GM18861 (cell line): ENCODE measurements at regions not wholly inside any gene's neighbourhood (a gene's known extent, or its start where the extent isn't known, plus 50 kb on each side); places are given as distances from the start of the nearest gene placed in this dataset.
"Not testable (repeated sequence)": the region's sequence is repeated elsewhere in the genome, so short reads cannot be mapped to it uniquely, and the experiment has no call there.

Experiments used
- ATAC-seq: cut with Tn5 transposase; IDR thresholded peaks from one replicate; pipeline ENCODE4 v1.9.1; 2021; ENCODE audit not compliant: unreplicated experiment

DNA sequence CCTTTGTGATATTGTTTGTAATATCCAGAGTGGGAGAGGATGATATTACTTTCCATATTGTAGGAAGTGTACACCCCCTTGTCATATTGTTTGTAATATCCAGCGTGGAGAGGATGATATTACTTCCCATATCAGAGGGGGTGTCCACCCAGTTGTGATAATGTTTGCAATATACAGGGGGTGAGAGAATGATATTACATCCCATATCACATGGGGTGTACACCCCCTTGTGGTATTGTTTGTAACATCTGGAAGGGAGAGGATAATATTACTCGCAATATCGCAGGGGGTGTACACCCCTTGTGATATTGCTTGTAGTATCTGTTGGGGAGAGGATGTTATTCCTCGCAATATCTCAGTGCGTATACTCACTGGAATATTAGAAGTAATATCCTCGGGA lies 61.5 kb downstream of the PRSS23 start:
- ATAC-seq = no peak

DNA sequence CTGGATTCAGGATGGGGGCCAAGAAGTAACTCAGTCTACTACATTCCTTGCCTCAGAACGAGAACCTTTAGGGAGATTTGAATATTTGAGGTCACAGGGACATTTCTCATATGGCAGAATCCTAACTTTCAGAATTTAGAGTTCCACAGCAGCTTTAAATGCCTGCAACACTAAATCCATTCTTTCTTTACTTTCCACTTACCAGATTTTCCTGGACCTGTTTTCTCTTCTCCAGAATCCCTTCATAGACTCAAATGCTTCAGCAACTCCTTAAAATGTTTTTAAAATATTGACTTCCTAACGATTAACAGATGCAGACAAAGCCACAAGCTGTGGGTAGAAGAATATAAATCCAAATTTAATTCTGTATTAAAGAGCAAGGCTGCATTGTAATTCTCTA lies 63.1 kb downstream of the PRSS23 start:
- no peak for ATAC-seq

DNA sequence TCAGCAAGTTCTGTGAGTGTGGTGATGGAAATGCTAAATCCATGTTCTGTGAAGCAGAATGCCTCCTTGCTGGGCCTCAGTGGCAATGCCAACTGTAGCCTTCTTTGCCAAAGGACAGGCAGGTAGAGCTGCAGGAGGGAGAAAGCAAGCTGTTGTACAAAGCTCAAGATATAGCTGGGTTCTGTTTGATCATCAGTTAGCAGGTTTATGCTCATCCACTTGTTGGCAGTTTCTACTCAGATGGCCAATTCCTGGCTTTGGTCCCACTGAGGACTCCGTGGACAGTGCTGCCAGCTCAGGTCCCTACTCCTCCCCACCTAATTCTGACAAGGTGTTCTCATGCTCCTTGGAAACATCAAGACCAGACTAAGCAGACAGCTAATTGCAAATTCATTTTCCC lies 65.1 kb downstream of the PRSS23 start:
- ATAC-seq = no peak

DNA sequence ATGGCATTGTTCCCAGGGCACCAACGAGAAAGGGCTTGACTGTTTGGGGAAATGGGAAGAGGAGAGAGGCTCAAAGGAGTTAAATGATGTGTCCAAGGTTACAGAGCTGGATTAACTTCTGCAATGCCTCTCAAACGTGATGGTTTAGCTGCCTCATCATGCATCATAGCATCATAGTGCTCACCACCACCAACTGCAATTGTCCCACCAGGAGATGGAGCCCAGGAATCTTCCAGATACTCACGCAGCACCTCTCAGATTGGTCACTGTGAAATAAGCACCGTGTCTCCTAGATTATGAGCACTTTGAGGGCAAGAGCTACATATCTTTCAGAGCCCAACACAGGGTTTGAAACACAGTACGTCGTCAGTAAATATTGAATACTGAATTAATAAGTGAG lies 69.2 kb downstream of the PRSS23 start:
- no peak for ATAC-seq

DNA sequence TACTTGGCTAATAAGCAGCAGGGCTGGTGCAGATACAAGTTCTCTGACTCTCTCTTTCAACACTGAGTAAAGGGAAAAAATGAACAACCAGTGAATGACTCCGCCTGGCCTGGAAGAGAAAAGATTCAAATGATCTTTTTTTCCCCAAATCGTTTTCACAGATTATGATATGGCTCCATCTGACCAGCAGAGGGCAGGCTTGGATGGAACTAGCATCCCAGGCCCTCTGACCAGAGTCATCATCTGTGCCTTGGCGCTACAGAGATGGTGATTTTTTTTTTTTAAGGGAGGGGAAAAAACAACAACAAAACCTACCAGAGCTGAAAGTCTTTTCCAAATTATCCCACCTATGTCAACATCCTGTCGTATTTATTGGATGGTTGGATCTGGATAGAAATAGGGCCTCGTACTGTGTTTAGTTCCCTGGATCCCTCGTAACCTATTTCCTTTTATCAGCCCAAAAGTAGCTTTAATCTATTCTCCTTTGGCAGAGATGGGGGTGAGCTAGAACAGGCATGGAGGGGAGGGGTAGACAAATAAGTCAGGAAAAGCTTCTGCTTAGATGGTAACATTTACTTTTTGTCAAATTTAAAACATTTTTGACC lies 69.7 kb downstream of the PRSS23 start:
- peak; percentile 52 for ATAC-seq

DNA sequence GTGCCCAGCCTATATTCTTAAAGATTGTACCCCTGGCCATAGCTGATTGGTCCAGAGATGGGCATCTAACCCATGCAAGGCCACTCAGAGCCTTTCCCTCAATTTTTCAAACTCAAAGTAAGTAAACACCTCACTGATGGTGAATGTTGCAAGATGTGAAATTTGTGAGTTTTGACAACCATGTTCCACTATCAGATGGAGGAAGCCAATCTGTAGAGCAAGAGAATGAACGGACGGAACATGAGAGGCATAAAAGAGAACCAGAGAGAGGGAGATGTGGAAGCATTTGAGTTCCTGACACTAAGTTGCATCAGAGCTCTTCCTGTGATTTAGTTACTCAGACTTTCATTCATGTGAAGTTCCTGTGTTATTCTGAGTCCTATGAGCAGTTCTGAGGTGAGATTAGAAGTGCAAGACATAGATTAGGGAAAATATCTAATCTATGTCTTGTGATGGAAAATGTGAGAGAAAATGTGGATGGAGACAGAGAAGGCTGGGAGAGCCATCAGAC lies 73.3 kb downstream of the PRSS23 start:
- no peak for ATAC-seq

DNA sequence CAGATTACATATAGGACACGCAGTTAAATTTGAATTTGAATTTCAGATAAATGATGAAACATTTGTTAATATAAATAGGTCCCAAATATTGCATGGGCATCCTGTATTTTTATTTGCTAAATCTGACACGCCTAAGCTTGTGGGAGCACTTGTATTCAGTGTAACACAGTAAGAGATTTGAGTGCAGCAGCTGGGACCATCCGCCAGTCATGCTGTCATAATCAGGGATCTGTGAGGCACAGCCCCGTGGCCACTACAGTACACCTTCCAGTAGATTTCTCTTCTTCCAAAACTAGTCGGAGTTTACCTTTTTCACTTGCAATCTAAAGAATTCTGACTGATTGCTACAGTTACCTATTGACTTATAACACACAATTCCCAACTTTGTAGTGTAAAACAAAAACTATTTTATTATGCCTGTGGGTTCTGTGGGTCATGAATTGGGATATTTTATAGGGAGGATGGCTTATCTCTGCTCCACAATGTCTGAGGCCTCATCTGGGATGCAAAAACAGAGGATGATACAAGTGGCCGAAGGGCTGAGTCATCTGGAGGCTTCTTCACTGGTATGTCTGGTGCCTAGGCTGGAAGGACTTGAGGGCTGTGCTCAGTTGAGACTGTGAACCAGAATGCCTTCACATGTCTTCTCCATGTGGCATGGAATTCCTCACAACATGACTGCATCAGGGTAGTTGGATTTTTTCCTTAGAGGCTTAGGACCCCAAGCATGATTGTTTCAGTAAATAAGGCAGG lies 74.1 kb downstream of the PRSS23 start:
- no peak for ATAC-seq

DNA sequence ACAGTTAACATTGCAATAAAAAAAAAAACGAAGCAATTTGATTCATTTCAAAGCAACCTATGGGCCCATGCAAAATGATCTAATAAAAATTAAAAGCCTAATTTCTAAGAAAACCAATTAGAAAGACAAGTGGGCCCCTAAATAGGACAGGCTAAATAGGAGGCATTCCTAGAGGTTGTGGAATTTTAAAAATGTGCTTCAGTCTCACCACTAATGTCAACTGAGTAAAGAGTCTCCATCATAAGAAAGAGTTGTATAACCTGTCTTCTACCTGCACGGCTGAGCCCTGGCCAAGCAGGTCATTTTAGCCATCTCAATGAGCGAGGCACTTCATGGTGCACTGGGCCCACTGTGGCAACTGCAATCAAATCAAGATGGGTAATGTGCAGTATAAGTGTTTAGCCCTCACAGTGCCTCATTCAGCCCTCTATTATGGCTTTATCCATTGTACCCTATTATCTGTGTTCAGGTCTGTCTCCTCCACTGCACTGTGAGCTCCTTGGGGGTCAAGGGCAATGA lies 76.4 kb downstream of the PRSS23 start:
- no peak for ATAC-seq

DNA sequence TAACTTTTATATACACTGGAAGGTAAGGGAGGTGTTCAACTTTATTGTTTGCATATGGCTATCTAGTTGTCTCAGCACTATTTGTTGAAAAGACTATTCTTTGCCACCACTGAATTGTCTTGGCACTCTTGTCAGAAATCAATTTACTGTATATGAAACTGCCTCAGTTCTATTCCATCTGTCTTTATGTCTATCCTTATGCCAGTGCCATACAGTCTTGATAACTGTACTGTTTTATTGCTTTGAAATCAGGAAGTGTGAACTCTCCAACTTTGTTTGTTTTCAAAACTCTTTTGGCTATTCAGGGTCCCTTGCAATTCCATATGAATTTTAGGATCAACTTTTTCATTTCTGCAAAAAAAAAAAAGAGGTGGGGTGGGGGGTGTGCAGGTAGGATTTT lies 77.2 kb downstream of the PRSS23 start:
- no peak for ATAC-seq

DNA sequence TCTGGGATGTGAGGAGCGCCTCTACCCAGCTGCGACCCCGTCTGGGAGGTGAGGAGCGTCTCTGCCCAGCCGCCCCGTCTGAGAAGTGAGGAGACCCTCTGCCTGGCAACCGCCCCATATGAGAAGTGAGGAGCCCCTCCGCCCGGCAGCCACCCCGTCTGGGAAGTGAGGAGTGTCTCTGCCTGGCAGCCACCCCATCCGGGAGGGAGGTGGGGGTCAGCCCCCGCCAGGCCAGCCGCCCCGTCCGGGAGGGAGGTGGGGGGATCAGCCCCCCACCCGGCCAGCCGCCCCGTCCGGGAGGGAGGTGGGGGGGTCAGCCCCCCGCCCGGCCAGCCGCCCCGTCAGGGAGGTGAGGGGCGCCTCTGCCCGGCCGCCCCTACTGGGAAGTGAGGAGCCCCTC lies 76.0 kb downstream of the FZD4 start:
- not testable (repeated sequence) for ATAC-seq

DNA sequence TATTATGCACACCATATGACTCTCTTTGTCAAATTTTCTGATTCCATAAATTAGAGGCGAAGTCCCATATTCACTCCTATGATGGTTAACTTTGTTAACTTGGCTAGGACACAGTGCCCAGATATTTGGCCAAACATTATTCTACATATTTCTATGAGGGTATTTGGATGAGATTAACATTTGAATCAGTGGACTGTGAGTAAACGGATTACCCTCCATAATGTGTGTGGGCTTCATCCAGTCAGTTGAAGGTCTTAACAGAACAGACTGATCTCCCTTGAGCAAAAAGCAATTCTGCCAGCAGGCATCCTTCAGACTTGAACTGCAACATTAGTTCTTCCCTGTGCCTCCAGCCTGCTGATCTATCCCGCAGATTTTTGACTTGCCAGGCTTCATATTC lies 69.9 kb downstream of the FZD4 start:
- ATAC-seq = no peak

DNA sequence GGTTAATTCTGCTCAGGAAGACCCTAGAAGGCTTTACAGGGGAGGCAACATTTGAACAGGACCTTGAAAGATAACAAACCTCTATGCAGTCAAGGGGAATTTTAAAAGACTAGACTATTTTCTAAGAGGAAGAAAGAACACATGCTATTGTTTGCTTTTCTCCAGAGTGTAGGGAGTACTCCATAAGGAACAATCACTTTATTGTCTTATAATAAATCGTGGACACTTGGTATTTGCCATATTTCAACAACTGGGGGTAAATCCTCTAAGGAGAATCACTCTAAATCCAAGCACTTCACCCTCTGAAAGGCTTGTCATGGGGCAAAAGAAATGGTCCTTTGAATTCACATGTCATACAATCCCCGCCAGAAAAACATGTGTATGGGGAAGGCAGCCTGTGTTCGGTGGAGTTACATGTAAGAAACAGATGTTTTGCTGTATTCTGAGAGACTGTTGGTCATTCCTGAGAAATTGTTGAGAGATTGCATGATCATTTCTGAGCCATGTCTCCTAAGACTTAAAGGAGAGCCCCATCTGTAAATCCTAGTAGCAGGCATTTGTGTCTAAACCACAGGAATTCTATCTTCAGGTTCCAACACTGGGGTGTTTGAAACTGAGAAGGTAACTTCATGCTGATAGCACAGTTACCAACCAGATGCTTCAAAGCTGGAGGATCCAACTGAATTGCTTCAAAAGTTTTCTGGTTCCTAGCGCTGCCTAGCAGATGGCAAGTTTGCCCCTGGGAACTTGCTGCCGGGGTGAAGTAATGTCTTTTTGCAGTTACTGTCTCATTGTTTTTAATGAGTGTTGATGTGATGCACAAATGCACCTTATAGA lies 66.8 kb downstream of the FZD4 start:
- ATAC-seq = no peak

DNA sequence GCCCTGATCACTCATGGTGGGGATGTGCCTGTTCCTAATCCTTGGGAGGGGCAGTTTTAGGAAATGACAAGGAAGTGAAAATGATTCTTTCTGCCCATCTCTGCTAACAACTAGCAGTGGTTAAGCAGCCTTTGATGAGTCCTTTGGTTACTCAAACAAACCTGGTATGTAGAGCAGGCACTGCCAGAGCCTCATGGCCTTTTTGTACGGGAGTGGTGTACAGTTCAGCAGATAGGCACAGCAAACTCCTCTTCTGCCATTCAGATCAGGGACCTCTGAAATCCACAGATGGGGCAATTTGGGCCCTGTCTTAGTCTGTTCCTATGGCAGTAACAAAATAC lies 66.2 kb downstream of the FZD4 start:
- no peak for ATAC-seq

DNA sequence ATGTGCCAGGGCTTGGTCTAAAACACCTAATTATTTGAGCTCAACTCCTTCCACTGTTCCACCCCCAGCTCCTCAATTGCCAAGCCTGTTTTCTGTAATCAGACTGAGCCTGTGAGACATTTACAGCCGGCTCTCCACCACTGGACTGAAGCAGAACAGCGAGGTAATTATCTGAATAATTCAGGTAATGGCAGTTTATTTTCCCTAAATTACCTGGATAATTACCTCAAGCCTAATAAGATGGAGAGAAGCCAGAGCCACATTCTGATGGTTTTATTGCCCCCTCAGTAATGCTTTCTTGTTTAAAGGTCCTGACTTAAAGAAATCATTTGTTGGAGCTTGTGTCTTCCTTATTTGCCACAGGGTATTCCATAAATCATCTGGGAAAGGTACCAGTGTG lies 64.2 kb downstream of the FZD4 start:
- no peak for ATAC-seq

DNA sequence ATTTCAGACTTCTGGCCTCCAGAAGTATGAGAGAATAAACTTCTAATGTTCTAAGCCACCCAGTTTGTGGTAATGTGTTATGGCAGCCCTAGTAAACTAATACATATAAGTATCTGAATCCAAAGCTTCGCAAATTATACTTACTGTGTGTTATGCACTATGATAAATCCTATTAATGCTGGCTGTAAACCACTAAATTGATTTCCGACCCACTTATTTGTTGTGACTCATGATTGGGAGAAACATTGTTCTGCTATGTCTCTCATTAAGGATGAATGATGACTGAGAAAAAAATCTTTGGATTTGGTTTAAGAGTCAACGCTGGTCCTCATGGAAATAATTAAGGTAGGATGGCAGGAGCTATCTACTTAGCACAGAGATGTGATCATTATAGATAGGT lies 62.0 kb downstream of the FZD4 start:
- no peak for ATAC-seq
